Neural progenitor cell (in vitro differentiated cells): ENCODE measurements at regions not wholly inside any gene's neighbourhood (a gene's known extent, or its start where the extent isn't known, plus 50 kb on each side); places are given as distances from the start of the nearest gene placed in this dataset.

Experiments used
- EZH2 ChIP-seq: fragments of 200-600 bp; sonication (generic); IDR thresholded peaks from 2 replicates; pipeline ENCODE4 v1.6.1; 2017; ENCODE audit warnings: antibody characterized with exemption, mild to moderate bottlenecking, moderate library complexity
- EZH2phosphoT487 ChIP-seq: fragments of 200-600 bp; sonication (generic); IDR thresholded peaks from 2 replicates; pipeline ENCODE4 v1.6.1; 2017; ENCODE audit warnings: antibody characterized with exemption
- TF ChIP-seq, protein P1 (sequence below): fragments of 200-600 bp; sonication (generic); IDR thresholded peaks from 2 replicates; pipeline ENCODE4 v1.5.1; 2017; ENCODE audit warnings: antibody characterized with exemption, mild to moderate bottlenecking

DNA sequence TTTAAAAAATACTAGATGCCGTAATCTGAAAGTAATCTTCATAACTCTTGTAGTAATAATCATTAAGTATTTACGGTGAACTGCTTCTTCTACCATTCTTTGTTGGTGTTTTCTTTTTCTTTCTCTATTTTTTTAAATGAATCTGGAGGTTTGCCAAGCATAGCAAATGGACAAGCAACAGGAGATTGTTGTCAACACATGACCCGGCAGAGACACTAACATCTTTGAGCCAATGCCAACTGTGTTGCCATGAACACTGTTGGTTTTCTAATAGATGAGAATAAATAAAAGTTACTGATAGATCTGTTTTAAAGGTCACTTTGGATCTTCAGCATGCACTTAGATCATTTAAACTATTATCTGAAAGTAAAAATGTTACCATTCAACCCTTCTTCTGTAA is 523.6 kb upstream of the EYS start:
- TF ChIP-seq, protein P1, sequence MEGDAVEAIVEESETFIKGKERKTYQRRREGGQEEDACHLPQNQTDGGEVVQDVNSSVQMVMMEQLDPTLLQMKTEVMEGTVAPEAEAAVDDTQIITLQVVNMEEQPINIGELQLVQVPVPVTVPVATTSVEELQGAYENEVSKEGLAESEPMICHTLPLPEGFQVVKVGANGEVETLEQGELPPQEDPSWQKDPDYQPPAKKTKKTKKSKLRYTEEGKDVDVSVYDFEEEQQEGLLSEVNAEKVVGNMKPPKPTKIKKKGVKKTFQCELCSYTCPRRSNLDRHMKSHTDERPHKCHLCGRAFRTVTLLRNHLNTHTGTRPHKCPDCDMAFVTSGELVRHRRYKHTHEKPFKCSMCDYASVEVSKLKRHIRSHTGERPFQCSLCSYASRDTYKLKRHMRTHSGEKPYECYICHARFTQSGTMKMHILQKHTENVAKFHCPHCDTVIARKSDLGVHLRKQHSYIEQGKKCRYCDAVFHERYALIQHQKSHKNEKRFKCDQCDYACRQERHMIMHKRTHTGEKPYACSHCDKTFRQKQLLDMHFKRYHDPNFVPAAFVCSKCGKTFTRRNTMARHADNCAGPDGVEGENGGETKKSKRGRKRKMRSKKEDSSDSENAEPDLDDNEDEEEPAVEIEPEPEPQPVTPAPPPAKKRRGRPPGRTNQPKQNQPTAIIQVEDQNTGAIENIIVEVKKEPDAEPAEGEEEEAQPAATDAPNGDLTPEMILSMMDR: no peak
- TF ChIP-seq EZH2 (no peak), EZH2phosphoT487 (no peak)
